Posterior cingulate gyrus (tissue), 11 donors: ENCODE measurements at regions not wholly inside any gene's neighbourhood (a gene's known extent, or its start where the extent isn't known, plus 50 kb on each side); places are given as distances from the start of the nearest gene placed in this dataset.

Experiments used
- DNase-seq, 10 donors: peaks; one replicate each; pipeline versions ENCODE4 v3.0.0 to v3.0.0-alpha.2; 2020 to 2021; ENCODE audit warnings: mixed read lengths in 3 of 10
- intact Hi-C: fragments of 100-400 bp; cut with DNase I; formaldehyde crosslinking; loops from one replicate; pipeline ENCODE4 v1.15.1; 2023

- intact Hi-C loops, result no loop called here
- DNase-seq, result peak in 4 of 10 donors; percentile 14 to 82 (median 32)
Observed at GRCh38 chr1:71193153-71193552, 112.3 kb upstream of the ZRANB2 start.

GRCh38 chr1:71191520-71191919 is 110.7 kb upstream of the ZRANB2 start:
- intact Hi-C loops, result no loop called here
- DNase-seq, result no peak

DNA sequence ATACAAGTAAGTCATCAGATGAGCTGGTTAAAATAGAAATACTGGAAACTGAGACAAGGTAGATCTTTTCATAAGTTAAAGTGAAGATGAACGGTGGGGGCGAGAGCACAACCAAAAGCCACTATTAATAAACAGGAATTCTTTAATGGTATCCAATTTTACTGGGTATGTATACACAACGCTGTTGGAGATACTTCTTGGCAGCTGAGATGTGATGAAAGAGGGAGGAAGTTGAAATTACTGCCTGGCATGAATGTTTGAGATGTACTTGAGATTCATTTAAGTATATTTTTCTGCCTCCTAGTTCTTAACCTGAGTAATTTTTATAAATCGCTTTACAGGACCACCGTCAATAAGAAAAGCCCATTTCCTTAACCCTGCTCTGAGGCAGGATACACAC is 110.0 kb upstream of the ZRANB2 start:
- intact Hi-C loops, result no loop called here
- no peak for DNase-seq

DNA sequence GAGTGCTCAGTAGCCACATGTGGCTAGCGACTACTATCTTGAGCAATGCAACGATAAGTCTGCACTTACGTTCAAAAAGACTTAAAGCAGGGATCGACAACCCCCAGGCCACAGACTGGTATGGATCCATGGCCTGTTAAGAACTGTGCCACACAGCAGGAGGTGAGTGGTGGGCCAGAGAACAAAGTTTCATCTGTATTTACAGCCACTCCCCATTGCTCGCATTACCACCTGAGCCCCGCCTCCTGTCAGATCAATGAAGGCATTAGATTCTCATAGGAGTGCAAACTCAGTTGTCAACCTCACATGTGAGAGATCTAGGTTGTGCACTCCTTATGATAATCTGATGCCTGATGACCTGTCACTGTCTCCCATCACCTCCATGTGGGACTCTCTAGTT is 103.6 kb upstream of the ZRANB2 start:
- DNase-seq, result no peak

GRCh38 chr1:71179997-71180396 is 99.2 kb upstream of the ZRANB2 start:
- intact Hi-C loops, result no loop called here
- no peak for DNase-seq

More for the DNA sequence above, 103.6 kb upstream of the ZRANB2 start:
- intact Hi-C loops, result no loop called here

DNA sequence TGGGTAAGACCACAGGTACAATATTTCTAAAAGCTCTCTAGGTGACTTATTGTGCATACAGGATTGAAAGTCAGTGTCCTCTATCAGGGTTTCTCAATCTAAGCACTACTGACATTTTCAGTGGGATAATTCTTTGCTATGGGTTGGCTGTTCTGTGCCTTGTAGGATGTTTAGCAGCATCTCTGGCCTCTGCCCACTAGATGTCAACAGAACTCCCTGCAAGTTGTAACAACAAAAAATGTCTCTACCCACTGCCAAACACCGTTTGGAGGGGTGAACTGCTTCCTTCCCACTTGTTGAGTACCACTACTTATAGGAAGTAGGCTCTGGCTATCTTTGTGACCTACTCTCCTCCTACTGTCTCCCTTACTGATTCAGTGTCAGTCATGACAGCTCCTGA is 90.1 kb upstream of the ZRANB2 start:
- DNase-seq, result no peak
- intact Hi-C loops, result no loop called here

- intact Hi-C loops, result no loop called here
- no peak for DNase-seq
Observed at GRCh38 chr1:71167505-71167904, 86.7 kb upstream of the ZRANB2 start.

GRCh38 chr1:71166178-71167173 is 85.6 kb upstream of the ZRANB2 start:
- intact Hi-C loops, result no loop called here
- DNase-seq, result no peak

- DNase-seq, result no peak
- intact Hi-C loops, result no loop called here
Observed at GRCh38 chr1:71157715-71158114, 76.9 kb upstream of the ZRANB2 start.

DNA sequence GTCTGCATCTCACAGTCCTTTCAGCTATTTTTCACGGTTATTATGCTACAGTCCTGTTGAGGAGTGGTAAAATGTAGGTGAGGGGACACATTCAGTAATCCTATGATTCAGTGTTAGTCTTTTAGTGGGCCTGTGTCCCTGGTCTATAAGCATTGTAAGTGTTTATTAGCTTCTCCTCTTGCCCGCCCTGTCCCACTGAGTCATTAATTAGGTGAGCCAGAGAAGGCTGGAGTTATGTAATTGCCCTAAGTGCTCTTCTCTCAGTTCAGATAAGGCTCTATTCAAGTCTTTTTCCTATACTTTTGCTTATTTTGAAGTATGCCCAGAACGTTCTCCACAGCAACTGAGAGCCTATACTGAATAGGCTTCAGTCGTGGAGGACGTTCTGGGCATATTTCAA is 76.3 kb upstream of the ZRANB2 start:
- no peak for DNase-seq
- intact Hi-C loops, result no loop called here

- intact Hi-C loops, result no loop called here
- DNase-seq, result no peak
Observed at GRCh38 chr1:71156590-71156989, 75.8 kb upstream of the ZRANB2 start.

- intact Hi-C loops, result no loop called here
- DNase-seq, result no peak
Observed at GRCh38 chr1:71154429-71154828, 73.6 kb upstream of the ZRANB2 start.

DNA sequence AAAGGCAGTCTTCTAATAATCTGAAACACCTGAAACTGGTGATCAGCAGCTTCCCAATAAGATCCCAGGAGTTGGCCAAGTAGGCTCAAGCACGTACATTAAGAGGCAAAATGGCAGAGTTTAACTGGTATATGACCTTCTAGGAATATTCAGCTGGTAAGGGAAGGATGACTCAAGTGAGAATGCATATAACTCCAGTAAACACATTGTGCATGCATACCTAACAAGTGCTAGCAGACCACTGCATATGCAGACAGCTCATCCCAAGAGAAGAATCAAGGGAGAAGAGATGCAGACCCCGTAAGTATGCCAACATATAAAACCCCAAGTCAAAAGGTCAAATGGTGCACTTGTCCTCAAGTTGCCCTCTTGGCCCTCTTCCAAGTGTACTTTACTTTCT is 73.0 kb upstream of the ZRANB2 start:
- intact Hi-C loops, result no loop called here
- DNase-seq, result no peak

DNA sequence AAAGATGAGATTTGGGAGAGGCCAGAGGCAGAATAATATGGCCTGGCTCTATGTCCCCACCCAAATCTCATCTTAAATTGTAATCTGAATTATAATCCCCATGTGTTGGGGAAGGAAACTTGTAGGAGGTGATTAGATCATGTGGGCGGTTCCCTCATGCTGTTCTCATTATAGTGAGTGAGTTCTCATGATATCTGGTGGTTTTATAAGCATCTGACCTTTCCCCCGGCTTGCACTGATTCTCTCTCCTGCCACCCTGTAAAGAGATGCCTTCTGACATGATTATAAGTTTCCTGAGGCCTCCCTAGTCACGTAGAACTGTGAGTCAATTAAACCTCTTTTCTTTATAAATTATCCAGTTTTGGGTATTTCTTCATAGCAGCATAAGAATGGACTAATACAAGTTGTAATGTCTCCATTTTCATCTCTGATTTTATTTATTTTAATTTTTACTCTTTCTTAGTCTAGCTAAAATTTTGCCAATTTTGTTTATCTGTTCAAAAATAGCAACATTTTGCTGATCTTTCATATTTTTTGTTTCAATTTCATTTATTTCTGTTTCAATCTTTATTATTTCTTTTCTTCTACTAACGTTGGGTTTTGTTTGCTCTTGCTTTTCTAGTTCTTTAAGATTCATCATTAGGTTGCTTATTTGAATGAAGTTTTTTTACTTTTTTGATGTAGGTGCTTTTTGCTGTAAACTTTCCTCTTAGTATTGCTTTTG is 67.0 kb upstream of the ZRANB2 start:
- DNase-seq, result no peak
- intact Hi-C loops, result no loop called here

GRCh38 chr1:71135571-71135970 is 54.7 kb upstream of the ZRANB2 start:
- no peak for DNase-seq
- intact Hi-C loops, result no loop called here
